LNCAP (cell line): ENCODE measurements at regions not wholly inside any gene's neighbourhood (a gene's known extent, or its start where the extent isn't known, plus 50 kb on each side); places are given as distances from the start of the nearest gene placed in this dataset.

Experiments used
- TF ChIP-seq, protein P1 (sequence below): fragments of 450-650 bp; IDR thresholded peaks from 2 replicates; pipeline ENCODE4 v1.5.1; 2017; ENCODE audit warnings: mild to moderate bottlenecking

DNA sequence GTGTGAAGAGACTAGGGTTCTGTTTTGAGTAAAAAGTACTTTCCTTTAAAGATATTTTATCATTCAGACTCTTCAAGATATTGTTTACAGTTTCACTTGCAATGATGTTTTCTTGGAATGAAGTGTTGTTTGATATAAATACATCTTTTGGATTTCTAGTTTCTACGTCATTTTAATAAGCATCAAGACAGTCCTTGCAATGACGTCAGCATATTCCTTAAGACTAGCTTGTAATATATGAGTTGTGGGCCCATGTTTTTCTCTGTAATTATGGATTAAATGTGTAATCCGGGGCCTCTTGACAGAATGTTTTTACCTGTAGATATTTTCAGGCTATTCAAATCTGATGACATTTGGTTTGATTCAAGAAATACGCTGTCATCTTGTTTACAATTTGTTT lies 66.1 kb downstream of the RBMX2 start:
- TF ChIP-seq, protein P1, sequence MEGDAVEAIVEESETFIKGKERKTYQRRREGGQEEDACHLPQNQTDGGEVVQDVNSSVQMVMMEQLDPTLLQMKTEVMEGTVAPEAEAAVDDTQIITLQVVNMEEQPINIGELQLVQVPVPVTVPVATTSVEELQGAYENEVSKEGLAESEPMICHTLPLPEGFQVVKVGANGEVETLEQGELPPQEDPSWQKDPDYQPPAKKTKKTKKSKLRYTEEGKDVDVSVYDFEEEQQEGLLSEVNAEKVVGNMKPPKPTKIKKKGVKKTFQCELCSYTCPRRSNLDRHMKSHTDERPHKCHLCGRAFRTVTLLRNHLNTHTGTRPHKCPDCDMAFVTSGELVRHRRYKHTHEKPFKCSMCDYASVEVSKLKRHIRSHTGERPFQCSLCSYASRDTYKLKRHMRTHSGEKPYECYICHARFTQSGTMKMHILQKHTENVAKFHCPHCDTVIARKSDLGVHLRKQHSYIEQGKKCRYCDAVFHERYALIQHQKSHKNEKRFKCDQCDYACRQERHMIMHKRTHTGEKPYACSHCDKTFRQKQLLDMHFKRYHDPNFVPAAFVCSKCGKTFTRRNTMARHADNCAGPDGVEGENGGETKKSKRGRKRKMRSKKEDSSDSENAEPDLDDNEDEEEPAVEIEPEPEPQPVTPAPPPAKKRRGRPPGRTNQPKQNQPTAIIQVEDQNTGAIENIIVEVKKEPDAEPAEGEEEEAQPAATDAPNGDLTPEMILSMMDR: no peak

DNA sequence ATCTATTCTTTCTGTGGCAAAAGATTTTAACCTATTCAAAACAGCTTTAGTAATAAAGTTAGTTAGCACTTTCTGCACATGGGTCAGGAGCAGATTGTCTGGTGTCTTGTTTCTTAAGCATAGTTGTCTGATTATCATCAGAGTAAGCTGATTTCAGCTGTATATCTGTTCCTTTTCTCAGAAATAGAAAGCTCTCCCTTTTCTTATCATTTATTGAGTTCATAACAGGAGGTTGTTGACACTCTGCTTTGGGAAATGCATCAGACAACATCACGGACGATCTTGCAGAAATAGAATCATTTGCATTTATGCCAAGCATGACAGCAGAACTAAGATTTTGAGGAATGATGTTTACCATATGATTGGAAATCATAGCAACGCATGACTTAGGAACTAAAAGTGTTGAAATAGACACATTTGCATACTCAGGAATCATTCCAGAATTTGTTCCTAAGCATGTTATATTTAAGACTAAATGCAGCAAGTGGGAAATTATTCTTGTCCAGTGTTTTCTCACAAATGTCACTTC lies 66.7 kb downstream of the RBMX2 start:
- TF ChIP-seq, protein P1: no peak

DNA sequence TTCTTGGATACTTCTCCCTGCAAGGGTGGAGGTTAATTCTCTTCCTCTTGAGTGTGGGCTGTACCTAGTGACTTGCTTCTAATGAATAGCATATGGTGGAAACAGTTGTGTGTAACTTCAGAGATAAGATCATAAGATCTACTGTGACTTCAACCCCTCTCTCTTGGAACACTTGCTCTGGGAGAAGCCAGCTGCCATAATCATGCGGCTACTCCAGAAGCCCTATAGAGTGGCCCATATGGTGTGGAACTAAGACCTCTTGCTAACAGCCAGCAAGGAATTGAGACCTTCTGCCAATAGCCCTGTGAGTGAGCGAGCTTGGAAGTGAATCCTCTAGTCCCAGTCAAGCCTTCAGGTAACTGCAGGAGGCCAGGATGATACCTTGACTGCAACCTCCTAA lies 81.1 kb downstream of the RBMX2 start:
- TF ChIP-seq, protein P1: no peak

DNA sequence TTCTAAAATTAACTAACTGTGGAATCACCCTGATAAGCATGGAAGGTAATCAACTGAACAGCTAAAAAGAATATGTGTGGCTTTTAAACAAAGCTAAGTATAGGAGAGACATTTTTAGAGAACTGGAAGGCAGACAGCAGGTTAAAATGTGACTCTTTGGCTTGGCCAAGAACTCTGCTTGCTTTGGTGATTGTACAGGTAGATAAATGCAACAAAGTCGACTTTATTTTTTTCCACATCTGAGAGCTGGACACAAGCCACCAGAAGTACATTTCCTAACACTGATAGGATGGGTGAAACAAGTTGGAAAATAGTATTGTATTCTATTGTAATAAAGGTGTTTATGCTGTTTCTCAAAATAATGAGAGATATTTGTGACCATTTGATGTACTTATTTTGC lies 84.1 kb downstream of the RBMX2 start:
- TF ChIP-seq, protein P1: no peak

DNA sequence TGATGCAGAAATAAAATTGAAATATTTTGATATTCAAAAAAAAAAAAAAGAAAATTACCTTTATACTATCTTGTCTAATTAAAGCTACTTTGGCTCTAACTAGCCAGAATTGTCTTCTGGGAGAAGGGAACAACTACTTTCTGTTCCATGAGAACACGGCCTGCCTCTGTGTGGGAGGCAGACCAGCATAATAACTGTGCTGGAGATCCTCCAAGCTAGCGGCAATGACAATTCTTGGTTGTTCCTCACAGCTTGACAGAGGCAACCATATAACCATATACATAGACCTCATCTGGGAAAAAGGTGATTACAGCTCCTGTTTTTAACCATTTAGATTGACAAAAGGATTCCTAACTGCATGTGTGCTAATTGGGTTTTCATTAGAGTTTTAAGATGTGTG lies 95.7 kb downstream of the RBMX2 start:
- TF ChIP-seq, protein P1: no peak

DNA sequence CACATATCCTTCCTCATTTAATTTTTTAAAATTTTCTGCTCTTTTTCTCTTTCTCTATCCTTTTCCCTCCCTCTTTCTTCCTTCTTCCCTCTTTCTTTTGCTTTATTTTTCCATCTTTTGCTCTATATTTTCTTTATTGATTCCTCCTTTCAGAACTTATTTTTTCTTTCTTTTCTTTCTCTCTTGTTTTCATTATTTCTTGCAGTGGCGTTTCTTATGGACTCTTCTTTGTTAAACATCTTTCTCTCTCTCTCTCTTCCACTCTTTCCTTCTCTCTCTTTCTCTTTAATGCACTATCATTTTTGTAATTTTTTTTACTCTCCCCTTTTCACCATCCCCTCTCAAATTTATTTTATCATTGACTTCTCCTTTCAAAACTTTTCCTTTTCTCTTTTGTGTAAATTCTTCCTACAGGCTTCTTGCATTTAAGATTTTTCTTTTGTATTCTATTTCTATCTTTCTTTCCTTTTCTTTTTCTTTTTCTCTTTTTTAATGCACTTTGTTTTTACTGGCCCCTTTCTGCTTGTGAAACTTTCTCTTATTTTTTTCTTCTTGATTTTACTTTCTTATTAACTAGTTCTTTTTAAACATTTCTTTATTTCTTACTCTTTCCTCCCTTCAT lies 97.0 kb downstream of the RBMX2 start:
- TF ChIP-seq, protein P1: no peak

DNA sequence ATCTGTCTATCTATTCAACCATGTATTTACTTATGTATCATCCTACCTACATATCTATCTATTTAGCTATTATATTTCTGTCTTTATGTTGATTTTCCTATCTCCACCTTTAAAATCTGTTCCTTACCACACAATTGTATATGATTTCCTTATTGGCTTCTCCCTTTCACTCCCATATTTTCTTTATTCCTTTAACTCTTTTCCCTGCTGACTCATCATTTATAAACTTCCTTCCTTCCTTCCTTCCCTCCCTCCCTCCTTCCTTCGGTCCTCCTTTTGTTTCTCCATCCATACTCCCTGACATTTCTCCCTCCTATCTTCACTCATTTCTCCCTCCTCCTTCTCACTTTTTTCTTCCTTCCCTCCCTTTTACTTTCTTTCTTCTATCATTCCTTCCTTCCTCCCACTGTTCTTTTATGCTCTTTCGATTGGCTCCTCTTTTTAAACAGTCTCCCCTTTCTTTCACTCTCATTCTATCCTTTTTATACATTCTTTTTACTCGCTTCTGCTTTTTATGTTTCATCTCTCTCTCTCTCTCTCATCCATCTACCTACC lies 100.3 kb downstream of the RBMX2 start:
- TF ChIP-seq, protein P1: no peak
